NCI-H526 treated with DMSO at 0.1 percent for 48 hours (cell line): ENCODE measurements at regions not wholly inside any gene's neighbourhood (a gene's known extent, or its start where the extent isn't known, plus 50 kb on each side); places are given as distances from the start of the nearest gene placed in this dataset.

Experiments
- DNase-seq: peaks from one replicate; lab custom pipeline; 2025; lab: John Stamatoyannopoulos, UW

GRCh38 chr1:68959461-68960030 lies 462.7 kb upstream of the DEPDC1 start:
- no peak for DNase-seq

DNA sequence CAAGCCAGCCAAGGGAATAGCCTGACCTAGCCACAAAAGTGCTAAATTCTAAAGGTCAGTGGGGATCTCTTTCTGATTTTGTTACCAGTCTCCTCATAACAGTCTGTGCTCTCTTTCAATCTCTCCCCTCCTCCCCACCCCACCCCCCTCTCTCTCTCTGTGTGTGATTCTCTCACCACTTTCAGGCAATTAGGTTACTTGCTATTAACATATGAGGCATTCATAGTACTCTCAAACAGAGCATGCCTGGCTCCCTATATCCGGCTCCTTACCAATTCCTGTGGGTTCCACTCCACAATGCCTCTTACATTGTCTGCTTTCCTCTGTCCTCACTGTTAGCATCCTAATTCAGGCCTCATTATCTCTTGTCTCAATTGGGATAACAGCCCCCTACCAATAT lies 464.3 kb upstream of the DEPDC1 start:
- DNase-seq = peak; percentile 83

DNA sequence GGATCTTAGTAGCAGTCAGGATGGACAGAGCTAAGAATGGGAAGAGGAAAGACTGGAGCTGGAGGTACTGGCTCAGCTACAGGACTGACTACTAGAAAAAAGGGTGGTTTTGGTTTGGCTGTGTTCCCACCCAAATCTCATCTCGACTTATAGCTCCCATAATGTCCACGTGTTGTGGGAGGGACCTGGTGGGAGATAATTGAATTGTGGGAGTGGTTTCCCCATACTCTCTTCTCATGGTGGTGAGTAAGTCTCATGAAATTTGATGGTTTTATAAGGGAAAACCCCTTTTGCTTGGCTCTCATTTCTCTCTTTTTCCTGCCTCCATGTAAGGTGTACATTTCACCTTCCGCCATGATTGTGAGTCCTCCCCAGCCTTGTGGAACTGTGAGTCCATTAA lies 466.5 kb upstream of the DEPDC1 start:
- no peak for DNase-seq

- DNase-seq = peak; percentile 98
These were observed 472.6 kb upstream of the DEPDC1 start for GRCh38 chr1:68969441-68969840.

GRCh38 chr1:68970571-68970970 lies 473.7 kb upstream of the DEPDC1 start:
- peak; percentile 58 for DNase-seq

DNA sequence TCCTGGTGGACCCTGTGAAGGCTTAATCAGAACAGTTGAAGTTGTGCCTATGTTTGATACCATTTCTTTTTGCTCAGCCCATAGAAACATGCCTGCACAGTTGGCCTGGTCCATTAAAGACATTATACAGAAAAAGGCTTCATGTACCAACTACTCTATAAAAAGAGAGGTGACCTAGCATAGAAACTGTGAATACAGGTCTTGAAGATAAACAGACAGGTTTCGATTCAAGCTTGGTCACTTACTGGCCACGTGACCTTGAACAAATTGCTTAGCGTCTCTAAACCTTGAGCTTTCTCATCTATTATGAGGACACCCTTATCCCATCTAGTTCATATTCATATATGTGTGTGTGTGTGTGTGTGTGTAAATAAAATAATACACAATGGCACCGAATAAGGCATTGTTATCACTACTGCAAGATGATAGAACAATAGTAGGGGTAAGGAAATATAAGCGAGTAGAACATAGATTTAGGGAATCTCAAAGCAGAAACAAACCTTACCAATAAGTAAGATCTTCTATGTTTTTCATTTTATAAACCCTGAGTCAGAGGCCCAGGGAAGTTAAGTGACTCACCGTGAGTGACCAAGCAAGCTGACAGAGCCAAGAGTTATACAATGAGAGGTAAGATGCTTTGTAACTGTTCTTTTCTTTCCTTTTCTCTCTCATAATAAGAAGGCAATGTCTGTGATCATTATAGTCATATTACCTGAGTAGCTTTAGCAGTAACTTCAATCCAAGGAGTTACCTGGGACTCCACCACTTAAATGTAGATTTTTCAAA lies 476.8 kb upstream of the DEPDC1 start:
- no peak for DNase-seq

DNA sequence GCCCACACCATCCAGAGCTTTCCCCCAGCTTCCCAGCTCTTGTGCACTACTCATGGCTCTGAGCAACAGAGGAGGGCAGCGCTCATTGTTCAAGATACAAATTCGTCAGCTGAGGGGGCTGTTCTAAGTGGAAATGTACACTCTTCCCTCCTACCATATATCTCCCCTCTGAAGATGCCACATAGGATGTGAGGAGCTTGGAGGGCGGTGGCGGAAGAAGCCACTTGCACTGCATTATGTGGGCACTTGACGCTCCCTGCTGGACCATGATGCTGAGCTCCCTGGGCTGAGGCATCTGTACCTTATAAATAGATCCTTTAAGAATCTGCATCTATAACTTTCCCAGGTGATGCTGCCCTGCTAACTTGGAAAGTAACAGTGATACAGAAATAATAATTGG lies 477.6 kb upstream of the DEPDC1 start:
- DNase-seq = no peak

DNA sequence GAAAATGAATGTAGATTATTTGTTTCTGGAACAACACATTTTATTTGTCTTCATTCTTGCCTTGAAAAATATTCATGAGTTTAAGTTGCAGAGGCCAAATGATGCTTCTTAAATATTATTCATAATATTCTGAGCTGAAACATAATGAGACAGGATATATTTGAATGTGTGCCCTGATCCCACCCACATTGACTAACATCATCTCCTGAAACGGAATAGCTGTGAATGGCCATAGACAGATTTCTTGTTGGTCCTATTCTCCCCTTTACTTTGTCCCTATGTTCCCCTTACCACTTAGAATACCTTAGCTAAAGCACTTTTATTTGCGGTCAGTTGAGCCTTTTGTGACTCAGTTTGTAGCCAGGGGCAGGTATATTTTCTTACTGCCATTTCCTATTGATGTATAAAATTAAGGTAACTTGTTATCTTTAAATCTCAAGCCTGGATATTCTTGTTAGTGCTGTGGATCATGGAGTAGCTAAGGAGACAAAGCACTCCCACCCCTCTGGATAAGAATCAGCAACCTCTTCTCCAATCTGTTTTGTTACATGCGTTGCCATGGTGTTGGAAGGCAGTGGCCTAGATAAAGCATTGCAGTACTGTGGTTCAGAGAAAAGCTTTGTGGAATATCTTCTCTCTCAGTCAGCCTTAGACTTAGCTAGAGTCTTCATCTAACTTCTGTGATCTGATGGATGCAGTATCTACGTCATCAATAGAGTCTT lies 478.5 kb upstream of the DEPDC1 start:
- no peak for DNase-seq

DNA sequence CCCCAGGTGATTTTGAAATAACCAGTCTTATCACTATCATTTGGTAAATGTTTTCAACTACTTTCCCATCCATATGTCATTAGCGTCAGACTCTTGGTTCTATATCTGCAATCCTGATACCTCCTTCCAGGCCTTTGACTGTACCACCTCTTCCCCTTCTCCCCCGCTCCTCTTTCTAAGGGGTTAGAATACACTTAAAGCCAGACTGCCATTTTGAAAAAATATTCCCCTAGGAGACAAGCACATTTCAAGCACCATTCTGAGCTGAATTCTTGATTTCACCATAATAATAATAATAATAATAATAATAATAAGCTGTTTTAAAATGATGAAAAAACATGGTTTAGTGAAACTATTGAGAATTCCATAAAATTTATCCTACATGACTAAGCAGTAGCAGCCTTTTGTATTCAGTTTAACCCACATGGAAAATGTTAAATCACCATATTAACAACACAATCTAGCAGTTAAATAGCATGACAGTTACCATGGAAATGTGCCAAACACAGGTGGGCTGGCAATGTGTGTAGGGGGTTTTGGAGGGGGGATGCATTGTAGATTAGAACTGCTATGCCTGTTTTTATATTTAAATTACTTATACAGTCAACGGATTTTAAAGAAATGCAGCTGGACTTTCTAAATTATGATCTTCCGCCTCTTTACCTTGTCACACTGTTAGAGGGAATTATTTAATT lies 480.2 kb upstream of the DEPDC1 start:
- no peak for DNase-seq

DNA sequence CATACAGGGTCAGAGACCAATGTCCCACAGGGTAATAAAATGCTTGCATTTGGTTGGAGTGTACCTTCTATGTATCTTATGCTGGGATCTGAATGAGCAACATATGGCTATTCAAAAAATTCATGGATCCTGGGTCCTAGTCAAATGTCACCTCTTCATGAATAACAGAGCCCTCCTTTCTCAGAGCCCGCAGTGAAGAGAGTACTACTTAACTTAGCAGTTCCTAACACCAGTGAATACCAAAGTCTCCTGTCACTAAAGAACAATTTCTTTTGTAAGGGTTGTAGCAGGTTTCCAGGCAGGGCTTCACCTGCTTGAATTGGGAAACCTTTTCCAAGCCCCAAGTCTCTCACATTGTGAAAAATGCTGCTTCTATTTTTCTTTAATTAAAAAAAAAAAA lies 483.0 kb upstream of the DEPDC1 start:
- DNase-seq = no peak

- no peak for DNase-seq
These were observed 487.4 kb upstream of the DEPDC1 start for GRCh38 chr1:68984289-68984688.

- DNase-seq = no peak
These were observed 497.2 kb upstream of the DEPDC1 start for GRCh38 chr1:68994096-68994495.

DNA sequence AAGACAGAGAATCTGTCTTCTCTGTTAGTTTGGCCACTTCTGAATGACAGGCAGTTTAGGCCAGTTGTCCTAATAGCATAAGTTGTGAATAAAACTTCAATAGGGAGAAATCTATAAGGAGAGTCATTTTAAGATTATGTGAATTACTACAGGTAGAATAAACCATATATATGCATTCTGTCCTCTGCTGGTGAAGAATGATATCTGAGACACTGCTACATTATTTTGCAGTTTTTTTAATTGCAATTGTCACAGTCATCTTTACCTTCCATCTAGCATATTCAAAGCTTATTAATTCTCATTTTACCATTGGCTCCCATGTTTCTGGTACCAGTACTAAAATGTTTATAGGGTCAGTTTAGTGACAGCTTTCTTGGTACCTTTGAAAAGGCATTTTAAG lies 519.6 kb upstream of the DEPDC1 start:
- no peak for DNase-seq

GRCh38 chr1:69029649-69030048 lies 532.8 kb upstream of the DEPDC1 start:
- no peak for DNase-seq

DNA sequence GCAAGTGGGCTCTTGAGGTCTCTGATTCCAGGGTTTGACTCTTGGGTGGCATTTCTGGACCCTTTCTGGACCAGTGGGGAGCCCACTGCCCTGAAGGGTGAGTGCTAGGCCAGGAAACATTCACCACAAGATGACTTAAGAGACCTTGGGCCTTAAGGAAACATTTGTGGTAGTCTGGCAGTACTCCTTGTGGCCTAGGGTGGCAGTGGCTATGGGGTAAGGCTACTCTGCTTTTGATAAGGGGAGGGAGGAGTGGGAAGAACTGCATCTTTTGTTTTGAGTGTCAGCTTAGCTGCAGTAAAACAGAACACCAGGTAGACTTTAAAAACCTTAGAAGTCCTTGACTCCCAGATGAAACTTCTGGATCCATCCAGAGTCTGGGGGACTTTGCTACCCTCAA lies 529.3 kb upstream of the LRRC7 start:
- DNase-seq = no peak

DNA sequence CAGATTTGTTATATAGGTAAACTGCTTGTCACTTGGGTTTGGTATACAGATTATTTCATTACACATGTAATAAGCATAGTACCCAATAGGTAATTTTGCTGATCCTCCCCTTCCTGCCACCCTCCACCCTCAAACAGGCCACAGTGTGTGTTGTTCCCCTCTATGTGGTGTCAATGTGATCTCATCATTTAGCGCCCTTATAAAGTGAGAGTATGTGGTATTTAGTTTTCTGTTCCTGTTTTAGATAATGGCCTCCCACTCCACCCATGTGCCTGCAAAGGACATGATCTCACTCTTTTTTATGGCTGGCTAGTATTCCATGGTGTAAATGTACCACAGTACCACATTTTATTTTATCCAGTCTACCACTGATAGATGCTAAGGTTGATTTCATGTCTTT lies 522.1 kb upstream of the LRRC7 start:
- no peak for DNase-seq

DNA sequence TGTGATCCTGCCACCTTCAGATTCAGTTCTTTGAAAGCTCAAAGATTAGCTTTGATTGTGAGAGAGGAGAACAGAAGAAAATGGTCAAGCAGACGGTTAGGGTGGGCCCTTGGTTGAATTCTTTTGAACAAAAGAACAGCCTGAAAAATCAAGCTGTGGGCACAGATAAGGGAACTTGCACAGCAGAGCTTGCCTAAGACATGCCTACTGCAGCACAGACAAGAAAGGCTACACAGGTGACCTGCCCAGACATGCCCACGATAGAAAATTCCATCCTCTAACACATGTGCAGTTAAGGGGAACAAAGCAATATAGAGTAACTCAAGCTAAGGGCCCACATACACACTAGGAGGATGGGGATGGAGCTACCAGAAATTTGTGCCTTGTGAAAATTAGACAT lies 512.5 kb upstream of the LRRC7 start:
- DNase-seq = peak; percentile 26

GRCh38 chr1:69058454-69058853 lies 509.3 kb upstream of the LRRC7 start:
- no peak for DNase-seq

GRCh38 chr1:69070660-69071373 lies 496.9 kb upstream of the LRRC7 start:
- DNase-seq = no peak

- no peak for DNase-seq
These were observed 494.5 kb upstream of the LRRC7 start for GRCh38 chr1:69073176-69073575.

DNA sequence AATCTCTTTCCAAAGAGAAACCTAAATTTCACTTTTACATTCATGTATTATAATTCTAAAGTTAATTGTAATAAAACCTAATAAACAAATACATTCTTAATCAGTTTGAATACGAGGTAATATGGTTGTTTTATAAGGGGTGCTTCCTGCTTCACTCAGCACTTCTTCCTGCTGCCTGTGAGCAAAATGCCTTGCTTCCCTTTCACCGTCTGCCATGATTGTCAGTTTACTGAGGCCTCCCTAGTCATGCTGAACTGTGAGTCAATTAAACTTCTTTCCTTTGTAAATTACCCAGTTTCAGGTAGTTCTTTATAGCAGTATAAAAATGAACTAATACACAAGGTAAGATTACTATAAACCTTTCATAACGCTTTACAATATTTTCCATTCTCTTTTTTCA lies 491.1 kb upstream of the LRRC7 start:
- DNase-seq = no peak

DNA sequence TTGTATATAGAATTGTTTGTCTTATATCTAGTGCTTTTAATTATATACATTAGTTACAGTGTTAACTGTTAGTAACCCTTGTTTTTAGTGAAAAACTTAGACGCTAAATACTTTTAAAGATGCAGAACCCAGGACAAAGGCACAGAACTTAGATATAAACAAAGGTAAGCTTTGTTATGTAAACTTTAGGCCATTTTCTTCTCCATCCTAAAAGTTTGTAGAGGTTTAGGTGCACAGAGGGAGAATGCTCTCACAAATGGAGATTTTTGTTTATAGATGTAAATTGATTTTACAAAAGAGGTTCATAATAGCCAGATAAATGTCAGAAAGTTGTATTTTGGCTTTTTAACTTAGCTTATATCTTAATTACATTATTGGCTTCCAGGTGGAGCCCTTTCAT lies 490.5 kb upstream of the LRRC7 start:
- DNase-seq = no peak
